ENCODE measurements at regions not wholly inside any gene's neighbourhood (a gene's known extent, or its start where the extent isn't known, plus 50 kb on each side); places are given as distances from the start of the nearest gene placed in this dataset.

- 67 to 84% (median 80%) methylated on average over 4 of the region's 4 CpGs for WGBS, 5 donors
- no peak overlapping the region for H3K4me3 ChIP-seq
- TF ChIP-seq CTCF (IDR thresholded peaks at IDR 0.05): no peak
- TF ChIP-seq POLR2A (IDR thresholded peaks at IDR 0.05): no peak
- no peak for TF ChIP-seq EP300 (IDR thresholded peaks at IDR 0.05)
- TF ChIP-seq POLR2AphosphoS5 (IDR thresholded peaks at IDR 0.05): no peak
These were observed 50.3 kb upstream of the STX16 start for GRCh38 chr20:58600756-58601155.

GRCh38 chr20:58599966-58600365, 51.1 kb upstream of the STX16 start:
- H3K27ac ChIP-seq: no peak overlapping the region
- WGBS, 5 donors: 89 to 95% (median 92%) methylated on average over 10 of the region's 10 CpGs

More at GRCh38 chr20:58600756-58601155, 50.3 kb upstream of the STX16 start:
- Histone ChIP-seq H3K4me1 (peaks cover 0 to 42% (median 6%) of the 10 kb centered on the region in 4 donors), H3K27me3 (peaks cover 0 to 7% (median 0%) of the 10 kb centered on the region in 3 donors), H3K36me3 (no peaks in the 10 kb centered on the region), H3K27ac (no peak overlapping the region), H3K9me3 (peaks cover 0 to 4% (median 0%) of the 10 kb centered on the region in 4 donors)
- intact Hi-C loops (cut with DNase I; ENCODE audit: low total_unique reads): no loop called here
- no peak for DNase-seq

GRCh38 chr20:58598211-58599015, 52.7 kb upstream of the STX16 start:
- H3K4me3 ChIP-seq: no peak overlapping the region
- H3K27me3 ChIP-seq: no peaks in the 10 kb centered on the region
- WGBS, 5 donors: 50 to 68% (median 59%) methylated on average over 6 of the region's 6 CpGs
- peaks cover 0 to 50% (median 19%) of the 10 kb centered on the region in 4 donors for H3K4me1 ChIP-seq
- intact Hi-C loops (cut with DNase I; ENCODE audit: low total_unique reads): no loop called here
- peaks cover 0 to 4% (median 0%) of the 10 kb centered on the region in 4 donors for H3K9me3 ChIP-seq
- DNase-seq: peak in 1 of 2 donors; percentile 67
- H3K27ac ChIP-seq: peak overlapping the region in 3 of 5 donors; percentile 65 to 72 (median 70)
- no peak for TF ChIP-seq POLR2A (IDR thresholded peaks at IDR 0.05)
- TF ChIP-seq CTCF (IDR thresholded peaks at IDR 0.05): no peak
- TF ChIP-seq EP300 (IDR thresholded peaks at IDR 0.05): no peak
- TF ChIP-seq POLR2AphosphoS5 (IDR thresholded peaks at IDR 0.05): peak in 1 of 3 donors; percentile 8
- no peaks in the 10 kb centered on the region for H3K36me3 ChIP-seq

More at GRCh38 chr20:58599966-58600365, 51.1 kb upstream of the STX16 start:
- no peak for TF ChIP-seq CTCF (IDR thresholded peaks at IDR 0.05)
- no peak for TF ChIP-seq POLR2AphosphoS5 (IDR thresholded peaks at IDR 0.05)
- no peak for TF ChIP-seq POLR2A (IDR thresholded peaks at IDR 0.05)
- TF ChIP-seq EP300 (IDR thresholded peaks at IDR 0.05): no peak
- Histone ChIP-seq H3K4me1 (peaks cover 0 to 50% (median 10%) of the 10 kb centered on the region in 4 donors), H3K27me3 (no peaks in the 10 kb centered on the region), H3K9me3 (peaks cover 0 to 4% (median 0%) of the 10 kb centered on the region in 4 donors), H3K4me3 (no peak overlapping the region), H3K36me3 (no peaks in the 10 kb centered on the region)
- intact Hi-C loops (cut with DNase I; ENCODE audit: low total_unique reads): no loop called here
- DNase-seq: no peak

GRCh38 chr20:58597249-58597891, 53.7 kb upstream of the STX16 start:
- 36 to 59% (median 46%) methylated on average over 17 to 18 of the region's 18 CpGs for WGBS, 5 donors
- Histone ChIP-seq H3K4me1 (peaks cover 0 to 50% (median 19%) of the 10 kb centered on the region in 4 donors), H3K36me3 (no peaks in the 10 kb centered on the region), H3K27me3 (no peaks in the 10 kb centered on the region), H3K27ac (peak overlapping the region in 4 of 5 donors; percentile 63 to 72 (median 68)), H3K4me3 (no peak overlapping the region), H3K9me3 (no peaks in the 10 kb centered on the region)
- DNase-seq: peak in 1 of 2 donors; percentile 88
- TF ChIP-seq POLR2A (IDR thresholded peaks at IDR 0.05) (no peak), CTCF (IDR thresholded peaks at IDR 0.05) (no peak), POLR2AphosphoS5 (IDR thresholded peaks at IDR 0.05) (peak; percentile 54 to 88 (median 67)), EP300 (IDR thresholded peaks at IDR 0.05) (peak; percentile 32)
- intact Hi-C loops (cut with DNase I; ENCODE audit: low total_unique reads): no loop called here
